DND-41 (cell line): ENCODE measurements at regions not wholly inside any gene's neighbourhood (a gene's known extent, or its start where the extent isn't known, plus 50 kb on each side); places are given as distances from the start of the nearest gene placed in this dataset.

Source experiments
- EZH2 ChIP-seq: IDR thresholded peaks from 3 replicates; pipeline ENCODE4 v1.6.1; 2012; ENCODE audit warnings: borderline replicate concordance, low read depth, mild to moderate bottlenecking, moderate library complexity, low read length, inconsistent platforms; ENCODE audit not compliant: severe bottlenecking
- TF ChIP-seq, protein P1 (sequence below): IDR thresholded peaks from 2 replicates; pipeline ENCODE4 v1.5.1; 2012; ENCODE audit warnings: borderline replicate concordance, low read length, moderate library complexity, mild to moderate bottlenecking; ENCODE audit not compliant: poor library complexity, severe bottlenecking; ENCODE audit errors: extremely low read depth

DNA sequence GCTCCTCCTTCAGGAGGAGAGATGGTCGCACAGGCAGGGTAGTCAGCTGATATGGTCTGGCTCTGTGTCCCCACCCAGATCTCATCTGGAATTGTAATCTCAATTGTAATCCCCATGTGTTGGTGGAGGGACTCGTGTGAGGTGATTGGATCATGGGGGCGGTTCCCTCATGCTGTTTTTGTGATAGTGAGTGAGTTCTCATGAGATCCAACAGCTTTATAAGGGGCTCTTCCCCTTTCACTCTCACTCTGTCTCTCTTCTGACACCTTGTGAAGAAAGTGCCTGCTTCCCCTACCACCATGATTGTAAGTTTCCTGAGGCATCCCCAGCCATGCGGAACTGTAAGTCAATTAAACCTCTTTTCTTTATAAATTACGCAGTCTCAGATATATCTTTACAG, 218.9 kb upstream of the TMTC1 start:
- TF ChIP-seq, protein P1, sequence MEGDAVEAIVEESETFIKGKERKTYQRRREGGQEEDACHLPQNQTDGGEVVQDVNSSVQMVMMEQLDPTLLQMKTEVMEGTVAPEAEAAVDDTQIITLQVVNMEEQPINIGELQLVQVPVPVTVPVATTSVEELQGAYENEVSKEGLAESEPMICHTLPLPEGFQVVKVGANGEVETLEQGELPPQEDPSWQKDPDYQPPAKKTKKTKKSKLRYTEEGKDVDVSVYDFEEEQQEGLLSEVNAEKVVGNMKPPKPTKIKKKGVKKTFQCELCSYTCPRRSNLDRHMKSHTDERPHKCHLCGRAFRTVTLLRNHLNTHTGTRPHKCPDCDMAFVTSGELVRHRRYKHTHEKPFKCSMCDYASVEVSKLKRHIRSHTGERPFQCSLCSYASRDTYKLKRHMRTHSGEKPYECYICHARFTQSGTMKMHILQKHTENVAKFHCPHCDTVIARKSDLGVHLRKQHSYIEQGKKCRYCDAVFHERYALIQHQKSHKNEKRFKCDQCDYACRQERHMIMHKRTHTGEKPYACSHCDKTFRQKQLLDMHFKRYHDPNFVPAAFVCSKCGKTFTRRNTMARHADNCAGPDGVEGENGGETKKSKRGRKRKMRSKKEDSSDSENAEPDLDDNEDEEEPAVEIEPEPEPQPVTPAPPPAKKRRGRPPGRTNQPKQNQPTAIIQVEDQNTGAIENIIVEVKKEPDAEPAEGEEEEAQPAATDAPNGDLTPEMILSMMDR, result no peak
- TF ChIP-seq EZH2, result no peak
